NCI-H2196 (cell line): ENCODE measurements at regions not wholly inside any gene's neighbourhood (a gene's known extent, or its start where the extent isn't known, plus 50 kb on each side); places are given as distances from the start of the nearest gene placed in this dataset.
A peak's percentile ranks its signal among the peaks of the same experiment; 100 is the strongest.

Source experiments
- DNase-seq: peaks from one replicate; lab custom pipeline; 2025; ENCODE audit not compliant: unreplicated experiment; lab: John Stamatoyannopoulos, UW

DNA sequence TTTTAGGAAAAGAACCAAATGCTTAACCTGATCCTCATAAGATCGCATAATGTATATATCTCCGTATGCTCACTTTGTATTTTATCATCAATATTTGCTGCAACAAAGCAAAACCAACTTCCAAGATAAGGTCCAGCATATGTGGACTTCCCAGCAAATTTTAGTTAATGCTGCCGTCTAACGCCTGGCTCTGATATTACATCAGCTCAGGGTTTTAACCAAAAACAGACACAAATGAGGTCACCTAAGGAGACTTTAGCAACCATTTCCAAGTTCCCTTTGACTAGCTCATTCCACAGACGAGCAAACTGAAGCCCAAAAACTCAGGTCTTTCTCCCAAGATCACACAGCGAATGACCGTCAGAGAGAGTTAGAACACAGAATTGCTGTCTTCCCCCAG, 59.4 kb upstream of the UCN3 start:
- DNase-seq, result no peak

DNA sequence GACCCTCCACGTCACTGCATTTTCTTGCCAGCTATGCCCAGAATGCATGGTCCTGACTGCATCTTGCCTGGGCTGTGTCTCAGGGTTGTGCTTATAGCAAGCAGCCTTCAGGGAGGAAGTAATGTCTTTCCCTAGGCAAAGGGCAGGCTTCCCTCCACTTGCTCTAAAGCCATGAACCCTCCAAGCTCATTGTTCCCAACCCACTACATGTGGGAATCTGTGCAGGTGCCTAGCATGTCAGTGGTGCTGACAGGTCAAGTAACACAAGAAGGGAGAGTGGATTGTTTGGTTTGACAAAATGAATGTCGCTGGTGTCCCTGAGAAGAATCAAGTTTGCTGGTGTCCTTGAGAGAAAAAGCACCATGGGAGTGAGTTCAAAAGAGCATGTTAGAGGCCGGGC, 53.9 kb upstream of the UCN3 start:
- DNase-seq, result no peak

DNA sequence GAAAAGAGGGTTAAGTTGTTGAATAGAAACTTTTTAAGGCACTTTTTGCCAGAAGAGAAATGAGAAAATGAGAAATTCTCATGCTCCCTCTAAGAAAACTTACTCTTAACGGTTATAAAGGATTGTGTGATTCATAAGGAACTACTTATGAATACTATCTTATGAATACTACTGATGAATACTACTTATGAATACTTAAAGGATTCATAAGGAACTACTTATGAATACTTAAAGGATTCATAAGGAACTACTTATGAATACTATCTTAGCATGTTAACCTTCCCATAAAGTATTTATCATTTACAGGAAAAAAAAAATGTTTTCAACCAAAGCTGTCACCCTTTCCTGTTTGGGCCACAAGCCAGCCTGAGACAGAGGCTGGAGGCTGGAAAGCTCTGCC, 53.1 kb upstream of the UCN3 start:
- DNase-seq, result no peak

DNA sequence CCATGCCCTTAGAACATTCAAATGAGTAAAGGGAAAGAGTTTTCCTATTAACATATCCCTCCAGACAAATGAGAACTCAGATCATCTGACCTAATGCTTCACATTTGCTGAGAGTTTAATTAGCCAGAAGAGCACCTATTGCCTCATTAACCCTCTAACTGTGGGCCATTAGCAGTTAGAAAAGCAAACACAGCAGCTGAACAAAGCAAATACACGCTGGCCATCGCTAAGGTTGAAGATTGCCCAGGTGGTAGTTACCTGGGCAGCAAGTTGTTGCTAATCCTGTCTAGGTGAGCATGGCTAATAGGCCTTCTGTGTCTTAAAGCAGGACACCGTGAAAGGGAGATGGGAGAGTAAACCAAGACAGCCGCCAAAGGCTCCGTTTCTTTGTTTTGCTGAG, 49.9 kb upstream of the UCN3 start:
- peak; percentile 29 for DNase-seq
